GM19328 (cell line): ENCODE measurements at regions not wholly inside any gene's neighbourhood (a gene's known extent, or its start where the extent isn't known, plus 50 kb on each side); places are given as distances from the start of the nearest gene placed in this dataset.
"Not testable (repeated sequence)": the region's sequence is repeated elsewhere in the genome, so short reads cannot be mapped to it uniquely, and the experiment has no call there.

Source experiments
- ATAC-seq: cut with Tn5 transposase; IDR thresholded peaks from one replicate; pipeline ENCODE4 v1.9.1; 2021; ENCODE audit warnings: mild to moderate bottlenecking, moderate library complexity; ENCODE audit not compliant: unreplicated experiment

- not testable (repeated sequence) for ATAC-seq
Observed at GRCh38 chr4:68720723-68721122, 50.3 kb upstream of the UGT2B15 start.

GRCh38 chr4:68724426-68724825 is 54.0 kb upstream of the UGT2B15 start:
- no peak for ATAC-seq

- ATAC-seq = no peak
Observed at GRCh38 chr4:68724922-68725321, 54.5 kb upstream of the UGT2B15 start.

GRCh38 chr4:68732653-68733466 is 62.4 kb upstream of the UGT2B15 start:
- ATAC-seq = no peak

- ATAC-seq = peak; percentile 51
Observed at GRCh38 chr4:68734095-68734494, 63.6 kb upstream of the UGT2B15 start.

- ATAC-seq = no peak
Observed at GRCh38 chr4:68735106-68735505, 64.7 kb upstream of the UGT2B15 start.

DNA sequence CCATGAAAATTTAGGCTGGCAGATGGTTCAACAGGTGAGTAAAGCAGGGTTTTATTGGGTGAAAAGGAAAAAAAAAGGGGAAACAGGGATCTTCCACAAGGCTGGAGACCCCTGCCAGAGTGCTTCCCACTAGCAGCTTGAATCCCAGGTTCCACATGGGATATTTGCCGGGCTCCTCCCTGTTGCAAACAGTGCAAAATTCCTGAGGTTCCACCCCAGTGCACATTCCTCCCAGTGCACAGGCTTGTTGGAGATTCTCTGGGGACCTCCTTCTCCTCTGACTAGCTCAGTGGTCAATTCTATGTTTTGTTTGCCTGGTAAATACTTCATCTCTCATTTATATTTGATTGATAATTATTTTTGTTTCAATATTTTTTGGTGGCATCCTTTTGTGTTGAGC is 66.4 kb upstream of the UGT2B15 start:
- ATAC-seq = no peak

- no peak for ATAC-seq
Observed at GRCh38 chr4:68738036-68738435, 67.6 kb upstream of the UGT2B15 start.

DNA sequence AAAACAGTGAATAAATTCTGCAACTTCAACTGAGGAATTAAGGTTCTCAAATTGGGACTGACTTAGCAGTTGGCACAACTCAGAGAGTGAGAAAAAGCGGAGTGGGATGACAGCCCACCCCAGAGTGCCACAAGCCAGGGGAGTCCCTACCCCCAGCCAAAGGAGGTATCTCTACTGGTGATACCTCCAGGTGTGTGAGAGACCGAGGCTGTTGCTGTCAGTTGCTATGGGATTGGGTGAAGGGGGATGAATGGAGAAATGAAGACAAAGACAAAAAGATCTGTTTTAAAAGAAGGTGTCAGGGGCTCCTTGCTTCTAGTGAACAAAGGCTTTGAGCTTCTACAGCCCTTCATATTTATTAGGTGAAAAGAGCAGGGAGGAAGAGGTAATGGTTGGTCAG is 71.4 kb upstream of the UGT2B10 start:
- ATAC-seq = no peak

GRCh38 chr4:68748181-68748991 is 67.4 kb upstream of the UGT2B10 start:
- no peak for ATAC-seq

GRCh38 chr4:68750555-68750954 is 65.2 kb upstream of the UGT2B10 start:
- no peak for ATAC-seq

DNA sequence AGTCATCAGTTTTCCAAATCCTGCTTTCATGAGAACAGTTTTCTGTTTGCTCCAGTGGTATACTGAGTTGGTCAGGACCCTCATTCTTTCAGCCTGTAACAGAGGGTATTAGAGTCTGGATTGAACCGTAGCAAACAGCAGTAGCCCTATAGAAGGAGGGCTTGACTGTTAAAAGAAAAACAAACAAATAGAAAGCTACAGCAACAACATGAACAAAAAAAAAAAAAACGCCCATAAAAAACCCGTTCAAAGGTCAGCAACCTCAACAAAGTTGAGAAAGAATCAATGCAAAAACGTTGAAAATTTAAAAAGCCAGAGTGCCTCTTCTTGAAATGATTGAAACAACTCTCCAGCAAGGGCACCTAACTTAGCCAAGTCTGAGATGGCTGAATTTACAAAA is 64.7 kb upstream of the UGT2B10 start:
- ATAC-seq = no peak

GRCh38 chr4:68765876-68766275 is 49.9 kb upstream of the UGT2B10 start:
- no peak for ATAC-seq
